GM19463 (cell line): ENCODE measurements at regions not wholly inside any gene's neighbourhood (a gene's known extent, or its start where the extent isn't known, plus 50 kb on each side); places are given as distances from the start of the nearest gene placed in this dataset.
"Not testable (repeated sequence)": the region's sequence is repeated elsewhere in the genome, so short reads cannot be mapped to it uniquely, and the experiment has no call there.

ENCODE experiments used
- ATAC-seq: cut with Tn5 transposase; IDR thresholded peaks from one replicate; pipeline ENCODE4 v1.9.1; 2021; ENCODE audit warnings: mild to moderate bottlenecking, moderate library complexity; ENCODE audit not compliant: unreplicated experiment

DNA sequence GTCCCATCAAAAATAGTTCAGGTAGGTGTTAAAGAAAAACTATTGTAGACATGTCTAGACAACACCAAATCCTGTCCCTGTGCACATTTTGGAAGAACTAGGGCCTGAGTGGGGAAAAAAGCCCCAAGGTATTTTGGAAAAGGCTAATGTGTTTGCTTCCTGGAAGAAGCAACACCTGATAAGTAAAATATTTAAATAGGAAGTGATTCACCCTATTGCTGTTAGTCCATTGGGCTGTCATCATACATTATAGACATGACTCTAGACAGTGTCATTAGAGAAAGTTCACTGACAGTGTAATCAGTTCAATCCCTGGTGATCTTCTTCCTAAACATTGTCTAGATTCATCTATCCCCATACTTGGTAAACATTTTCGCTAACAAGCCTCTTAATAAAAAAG, 465.3 kb downstream of the CBLN4 start:
- no peak for ATAC-seq

DNA sequence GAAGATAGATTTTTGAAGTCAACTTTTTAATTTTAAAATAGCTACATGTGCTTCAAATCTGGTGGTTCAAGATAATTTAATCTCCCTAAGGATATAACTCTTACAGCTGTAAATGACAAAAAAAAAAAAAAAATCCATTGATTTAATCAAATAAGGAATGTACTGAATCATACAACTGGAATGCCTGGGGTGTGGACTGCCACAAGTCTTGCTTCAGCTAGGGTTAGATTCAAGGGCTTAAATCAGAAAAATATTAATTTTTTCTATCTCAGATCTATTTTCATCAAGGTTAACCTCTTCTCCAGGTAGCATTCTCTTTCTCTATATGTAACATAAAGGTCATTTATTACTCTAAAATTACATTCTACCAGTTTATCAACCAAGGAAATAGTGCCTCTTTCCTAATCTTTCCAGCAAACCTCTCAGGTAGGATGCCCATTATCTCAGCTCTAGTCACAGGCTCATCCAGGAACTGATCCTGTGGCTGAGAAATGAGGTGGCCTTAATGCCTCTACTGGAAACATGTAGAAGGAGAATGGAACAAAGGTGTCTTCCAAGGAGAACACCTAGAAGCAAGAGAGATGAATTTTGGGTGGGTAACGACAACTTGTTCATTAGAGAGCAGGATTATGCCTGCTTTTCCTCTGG, 466.9 kb downstream of the CBLN4 start:
- ATAC-seq, result no peak

DNA sequence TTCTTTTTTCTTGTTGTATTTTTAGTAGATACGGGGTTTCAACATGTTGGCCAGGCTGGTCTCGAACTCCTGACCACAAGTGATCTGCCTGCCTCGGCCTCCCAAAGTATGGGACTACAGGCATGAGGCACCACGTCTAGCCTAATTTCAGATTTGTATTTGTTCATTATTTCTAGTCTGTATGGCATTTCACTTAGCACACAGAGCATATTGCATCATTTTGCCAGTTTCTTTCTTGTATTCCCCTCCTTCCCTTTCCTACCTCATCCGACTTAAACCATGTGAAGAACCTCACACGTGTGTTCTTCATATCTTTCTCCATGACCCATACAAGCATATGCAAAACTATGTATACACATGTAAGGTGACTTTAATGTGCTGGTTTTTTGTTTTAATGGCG, 470.0 kb downstream of the CBLN4 start:
- ATAC-seq, result no peak

DNA sequence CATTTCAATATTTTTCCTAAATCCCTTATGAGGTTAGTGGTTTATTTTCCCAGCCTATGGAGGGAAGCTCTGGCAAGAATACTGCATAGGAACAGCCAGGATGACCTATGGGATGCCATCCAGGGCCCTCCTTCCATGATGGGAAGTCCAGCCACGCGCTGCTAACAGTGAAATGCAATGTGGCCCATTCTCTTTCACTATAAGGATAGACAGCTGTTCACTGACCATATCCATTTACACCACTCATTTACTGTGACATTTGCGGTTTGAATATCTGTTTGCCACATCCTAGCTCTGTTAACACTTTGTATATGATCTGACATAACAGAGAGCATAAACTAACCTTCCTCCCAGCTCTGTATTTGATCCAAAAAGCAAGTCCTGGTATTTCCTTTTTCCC, 471.7 kb downstream of the CBLN4 start:
- ATAC-seq, result no peak

DNA sequence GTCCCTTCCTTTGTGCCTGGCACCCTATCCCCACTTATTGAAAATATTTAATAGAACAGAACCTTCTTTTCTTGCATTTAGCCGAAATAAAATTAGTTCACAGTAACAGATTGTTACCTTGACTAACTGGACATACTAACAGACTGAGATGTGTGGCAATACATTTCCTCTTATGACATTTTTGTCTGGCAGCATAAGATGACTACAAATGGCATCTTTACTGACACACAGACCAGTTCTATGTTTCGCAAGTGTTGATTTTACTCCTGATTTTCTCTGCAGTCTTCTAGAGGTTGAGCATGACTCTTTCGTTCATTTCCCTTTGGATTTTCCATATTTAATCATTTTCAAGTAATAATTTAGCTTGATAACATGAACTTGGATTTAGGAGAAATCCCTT, 474.6 kb downstream of the CBLN4 start:
- ATAC-seq, result no peak

DNA sequence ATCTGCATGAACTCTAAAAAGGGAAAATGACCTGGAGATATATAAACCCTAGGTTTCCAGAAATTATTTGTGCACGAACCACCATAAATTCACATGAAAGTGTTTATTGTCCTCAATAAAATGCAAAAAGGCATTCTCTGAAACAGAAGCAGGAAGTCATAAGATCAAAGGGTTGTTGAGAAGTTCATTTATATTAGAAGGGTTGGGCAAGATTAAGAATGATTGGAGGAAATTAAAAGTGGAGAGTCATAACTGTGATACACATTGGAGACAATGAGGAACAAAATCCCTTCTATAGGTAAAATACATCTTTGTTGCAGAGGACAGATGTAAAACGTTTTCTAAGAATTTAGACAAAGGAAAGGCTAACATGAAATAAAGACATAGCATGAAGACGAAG, 476.8 kb downstream of the CBLN4 start:
- no peak for ATAC-seq

DNA sequence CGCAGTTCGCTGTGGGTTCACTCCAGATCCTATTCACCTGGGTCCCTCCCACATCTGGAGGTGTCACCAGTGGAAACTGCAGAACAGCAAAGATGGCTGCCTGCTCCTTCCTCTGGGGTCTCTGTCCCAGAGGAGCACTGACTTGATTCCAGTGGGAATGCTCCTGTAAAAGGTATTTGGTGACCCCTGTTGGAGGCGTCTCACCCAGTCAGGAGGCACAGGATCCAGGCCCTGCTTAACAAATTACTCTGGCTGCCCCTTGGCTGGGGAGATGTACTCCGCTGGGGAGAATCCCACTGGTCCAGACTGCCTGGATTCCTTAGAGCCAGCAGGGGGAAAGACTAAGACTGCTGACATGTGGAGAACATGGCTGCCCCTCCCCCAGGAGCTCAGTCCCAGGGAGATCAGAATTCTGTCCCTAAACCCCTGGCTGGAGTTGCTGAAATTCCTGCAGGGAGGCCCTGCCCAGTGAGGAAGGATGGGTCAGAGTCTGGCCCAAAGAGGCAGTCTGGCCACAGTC, 483.0 kb downstream of the CBLN4 start:
- no peak for ATAC-seq

DNA sequence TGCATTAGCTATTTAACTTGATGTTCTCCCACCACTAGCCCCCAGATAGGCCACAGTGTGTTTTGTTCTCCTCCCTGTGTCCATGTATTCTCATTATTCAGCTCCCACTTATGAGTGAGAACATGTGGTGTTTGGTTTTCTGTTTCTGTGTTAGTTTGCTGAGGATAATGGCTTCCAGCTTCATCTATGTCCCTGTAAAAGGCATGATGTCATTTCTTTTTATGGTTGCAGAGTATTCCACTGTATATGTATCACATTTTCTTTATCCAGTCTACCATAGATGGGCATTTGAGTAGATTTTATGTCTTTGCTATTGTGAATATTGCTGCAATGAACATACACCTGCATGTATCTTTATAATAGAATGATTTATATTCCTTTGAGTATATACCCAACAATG, 487.7 kb downstream of the CBLN4 start:
- ATAC-seq, result not testable (repeated sequence)

DNA sequence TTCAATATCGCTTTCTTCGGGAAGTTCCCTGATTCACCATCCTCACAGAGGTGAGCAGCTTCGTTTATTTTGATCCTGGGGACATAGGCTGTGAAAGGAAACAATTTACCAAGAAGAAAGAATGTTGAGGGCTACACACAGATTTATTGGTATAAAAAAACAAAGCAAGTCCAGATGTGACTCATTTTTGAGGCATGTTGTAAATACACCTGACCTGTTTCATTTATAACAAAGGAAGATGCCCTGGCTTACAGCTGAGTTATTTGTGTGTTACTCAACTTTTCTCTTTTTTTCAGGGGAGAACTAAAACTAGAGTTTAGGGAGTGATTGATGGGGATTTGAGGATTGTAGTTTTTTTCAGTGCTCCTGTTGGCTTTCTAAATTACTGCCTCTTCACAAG, 489.5 kb downstream of the CBLN4 start:
- ATAC-seq, result no peak

DNA sequence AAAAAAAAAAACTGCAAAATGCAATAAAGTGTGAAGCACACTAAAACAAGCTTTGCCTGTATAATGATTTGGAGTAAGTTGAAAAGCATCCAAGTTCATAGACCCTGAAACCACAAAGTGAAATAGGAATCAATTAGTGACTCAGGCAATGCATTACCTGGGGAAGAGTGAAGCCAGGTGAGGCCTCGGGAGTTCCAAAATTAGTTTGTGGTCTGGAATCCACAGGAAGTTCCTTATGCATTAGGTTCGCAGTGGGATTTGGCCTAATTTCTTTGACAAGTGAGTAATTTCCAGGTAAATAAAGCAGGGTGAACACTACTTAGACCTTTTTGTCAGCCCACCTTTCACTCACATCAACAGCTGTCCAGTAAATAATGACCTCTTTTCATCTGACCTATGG, 490.8 kb downstream of the CBLN4 start:
- no peak for ATAC-seq

DNA sequence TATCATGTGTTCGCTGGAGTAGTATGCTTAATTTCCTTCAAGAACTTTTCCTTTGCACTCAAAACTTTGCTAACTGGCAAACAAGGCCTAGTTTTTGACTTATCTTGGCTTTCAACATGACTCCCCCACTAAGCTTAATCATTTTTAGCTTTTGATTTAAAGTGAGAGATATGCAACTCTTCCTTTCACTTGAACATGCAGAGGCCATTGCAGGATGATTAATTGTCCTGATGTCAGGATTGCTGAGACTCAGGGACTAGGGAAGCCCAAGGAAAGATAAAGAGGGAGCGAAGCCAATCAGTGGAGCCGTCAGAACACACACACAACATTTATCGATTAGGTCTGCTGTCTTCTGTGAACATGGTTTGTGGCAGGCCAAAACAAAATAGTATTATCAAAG, 491.4 kb downstream of the CBLN4 start:
- ATAC-seq, result no peak

DNA sequence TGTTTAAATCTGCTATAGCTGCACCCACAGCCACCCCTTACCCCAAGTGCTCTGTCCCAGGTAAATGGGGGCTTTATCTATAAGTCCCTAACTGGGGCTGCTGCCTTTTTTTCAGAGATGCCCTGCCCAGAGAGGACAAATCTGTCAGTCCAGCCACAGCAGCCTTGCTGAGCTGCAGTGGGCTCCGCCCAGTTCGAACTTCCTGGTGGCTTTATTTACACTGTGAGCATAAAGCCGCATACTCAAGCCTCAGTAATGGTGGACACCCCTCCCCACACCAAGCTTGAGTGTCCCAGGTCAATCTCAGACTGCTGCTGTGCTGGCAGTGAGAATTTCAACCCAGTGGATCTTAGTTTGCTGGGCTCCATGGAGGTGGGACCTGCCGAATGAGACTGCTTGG, 505.2 kb downstream of the CBLN4 start:
- ATAC-seq, result no peak

DNA sequence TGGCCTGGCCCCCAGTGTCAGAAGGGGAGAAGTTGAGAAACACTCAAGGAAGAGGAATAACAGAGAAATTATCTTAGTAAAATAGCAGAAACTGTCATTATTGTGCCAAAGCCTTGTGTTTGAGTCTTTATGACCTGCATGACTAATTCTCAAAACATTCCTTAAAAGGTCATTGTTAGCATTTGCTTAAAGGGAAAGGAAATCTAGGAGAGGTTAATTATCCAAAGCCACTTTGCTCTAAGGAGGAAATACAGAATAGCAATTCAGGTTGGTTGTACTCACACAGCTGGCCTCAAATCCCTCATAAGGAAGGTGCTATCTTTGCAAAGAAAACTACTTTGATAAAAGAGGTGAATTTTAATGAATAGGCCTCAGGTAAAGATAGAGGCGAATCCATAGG, 516.7 kb downstream of the CBLN4 start:
- no peak for ATAC-seq

DNA sequence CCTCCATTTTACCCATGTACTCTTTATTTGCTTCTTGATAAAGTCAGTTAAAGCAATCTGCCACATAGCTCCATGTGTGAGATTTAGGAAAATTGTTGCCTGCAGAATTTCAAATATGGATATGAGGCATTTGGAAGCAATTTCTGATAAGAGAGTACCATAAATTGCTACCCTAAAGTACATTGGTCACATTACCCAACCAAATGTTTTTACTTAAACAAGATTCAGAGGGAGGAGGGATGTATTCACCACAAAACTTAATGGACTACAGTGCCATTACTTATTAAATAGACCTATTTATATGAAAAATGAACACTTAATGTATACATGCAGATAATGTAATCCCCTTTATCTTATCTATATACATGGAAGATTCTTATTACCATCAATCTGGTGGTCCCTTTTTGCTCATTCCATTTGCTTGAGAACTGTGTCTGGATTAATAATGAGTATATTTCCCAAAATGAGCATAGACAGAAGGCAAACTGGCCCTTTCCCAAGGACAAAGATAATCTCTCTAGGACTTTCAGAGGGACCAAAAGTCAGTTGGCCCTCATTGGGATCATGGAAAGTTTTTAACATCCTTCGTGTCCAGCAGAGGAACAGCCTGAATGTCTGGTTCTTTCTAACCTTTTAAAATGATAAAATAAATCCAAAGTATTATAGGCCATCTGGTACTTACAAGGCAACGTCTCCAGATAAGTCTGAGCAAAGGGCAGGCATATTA, 526.4 kb downstream of the CBLN4 start:
- no peak for ATAC-seq

DNA sequence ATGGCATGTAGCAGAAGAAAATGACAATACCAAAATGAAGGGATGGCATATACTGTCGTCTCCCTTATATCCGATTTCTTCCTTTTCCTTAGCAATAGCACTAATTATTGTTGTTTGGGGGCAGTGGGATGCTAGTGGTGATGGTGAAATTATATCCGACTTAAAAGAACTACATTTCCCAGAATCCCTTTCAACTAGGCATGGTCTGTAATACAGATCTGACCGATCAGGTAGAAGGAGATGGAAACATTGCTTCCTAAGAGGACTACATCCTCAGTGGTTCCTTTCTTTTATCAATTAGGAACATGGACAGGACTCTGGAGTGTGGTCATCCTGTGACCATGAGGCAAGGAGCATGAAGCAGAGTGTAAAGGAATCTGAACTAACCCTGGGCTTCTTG, 532.6 kb downstream of the CBLN4 start:
- ATAC-seq, result no peak

DNA sequence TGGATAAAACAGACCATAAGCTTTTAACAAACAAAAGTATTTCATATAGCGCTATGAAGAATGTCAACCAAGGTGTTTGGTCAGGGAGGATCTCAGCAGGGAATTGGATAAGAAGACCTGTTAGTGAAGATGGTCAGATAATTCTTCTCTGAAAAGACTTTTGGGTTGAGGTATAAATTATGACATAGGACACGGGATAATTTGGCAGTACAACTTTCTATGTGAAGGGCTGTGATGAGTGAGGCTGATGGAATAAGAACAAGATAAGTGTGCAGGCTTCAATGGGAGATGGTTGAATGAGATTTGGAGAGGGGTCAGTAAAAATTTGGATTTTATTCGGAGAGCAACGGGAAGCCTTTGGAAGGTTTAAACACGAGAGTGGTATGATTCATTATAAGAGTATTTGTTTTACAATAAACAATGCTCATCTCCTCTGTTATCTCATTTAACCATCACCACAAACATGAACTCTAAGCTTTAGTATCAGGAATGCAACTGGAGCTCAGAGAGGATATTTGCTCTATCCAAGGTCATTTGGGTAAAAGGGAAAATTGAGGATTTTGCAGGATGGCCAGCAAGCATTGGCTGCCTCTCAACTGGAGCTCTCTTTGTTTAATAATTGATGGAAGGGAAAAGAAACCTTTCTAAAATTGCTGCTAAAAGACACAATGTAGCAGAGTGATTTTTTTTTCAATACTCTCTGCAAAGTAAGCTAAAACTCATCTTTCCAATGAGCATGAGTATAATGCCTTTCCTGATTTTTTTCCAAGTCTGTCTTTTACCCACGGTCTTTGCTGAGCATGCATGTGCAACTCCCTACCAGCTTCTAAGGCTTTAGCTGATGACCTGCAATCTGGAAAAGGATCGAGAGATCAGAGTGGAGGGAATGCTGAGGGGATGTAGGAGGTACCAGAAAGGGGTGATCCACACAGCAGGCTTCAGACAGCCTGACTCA, 534.0 kb downstream of the CBLN4 start:
- no peak for ATAC-seq

DNA sequence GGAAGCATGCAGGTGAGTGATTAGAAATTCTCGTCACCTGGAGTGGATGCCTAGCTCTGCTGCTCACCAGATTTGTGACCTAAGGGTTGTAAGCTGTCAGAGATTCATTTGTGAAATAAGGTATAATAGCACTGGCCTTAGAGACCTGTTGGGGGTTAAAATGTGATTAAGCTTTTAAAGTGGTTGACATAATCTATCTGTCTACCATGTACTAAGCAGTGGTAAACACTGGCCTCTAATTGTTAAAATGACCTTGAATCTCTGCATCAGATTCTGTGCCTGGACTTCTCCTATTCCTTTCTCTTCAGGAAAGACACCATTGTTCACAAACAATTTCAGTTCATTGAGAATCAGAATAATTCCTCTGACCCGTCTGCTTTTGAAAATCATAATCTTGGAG, 536.2 kb downstream of the CBLN4 start:
- no peak for ATAC-seq

DNA sequence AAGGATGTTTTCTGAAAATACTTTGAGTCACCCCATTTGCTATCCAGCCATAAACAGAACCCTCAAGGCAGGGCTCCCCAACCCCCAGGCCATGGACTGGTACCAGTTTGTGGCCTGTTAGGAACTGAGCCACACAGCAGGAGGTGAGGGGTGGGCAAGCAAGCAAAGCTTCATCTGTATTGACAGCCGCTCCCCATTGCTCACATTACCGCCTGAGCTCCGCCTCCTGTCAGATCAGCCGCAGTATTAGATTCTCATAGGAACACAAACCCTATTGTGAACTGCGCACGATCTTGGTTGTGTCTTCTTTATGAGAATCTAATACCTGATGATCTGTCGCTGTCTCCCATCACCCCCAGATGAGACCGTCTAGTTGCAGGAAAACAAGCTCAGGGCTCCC, 543.8 kb downstream of the CBLN4 start:
- ATAC-seq, result no peak

DNA sequence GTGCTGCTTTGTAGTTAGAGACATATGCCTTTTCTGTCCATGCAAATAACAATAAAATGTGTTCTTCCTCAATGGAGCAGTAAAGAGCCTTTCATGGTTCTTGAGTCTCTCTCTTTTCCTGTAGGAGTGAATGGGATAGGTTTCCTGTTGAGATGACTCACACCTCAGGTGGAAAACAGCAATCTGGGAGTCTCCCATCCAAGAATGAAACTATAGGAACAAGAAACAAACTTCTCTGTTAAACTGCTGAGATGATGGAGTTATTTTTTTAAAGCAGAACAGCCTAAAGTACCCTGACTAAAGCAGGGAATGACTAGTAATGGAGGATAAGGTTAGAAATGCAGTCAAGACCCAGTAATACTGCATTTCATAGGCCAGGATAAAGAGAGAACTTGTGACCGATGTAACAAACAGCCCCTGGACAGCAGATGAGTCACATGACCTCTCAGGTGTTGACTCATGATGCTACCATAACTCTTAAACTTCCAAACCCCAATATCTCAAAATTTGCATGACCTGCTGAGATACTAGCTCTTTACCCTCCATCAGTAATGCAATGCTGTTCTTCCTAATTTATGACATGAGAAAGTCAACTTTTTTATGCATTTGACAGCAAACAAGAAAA, 548.9 kb downstream of the CBLN4 start:
- no peak for ATAC-seq

DNA sequence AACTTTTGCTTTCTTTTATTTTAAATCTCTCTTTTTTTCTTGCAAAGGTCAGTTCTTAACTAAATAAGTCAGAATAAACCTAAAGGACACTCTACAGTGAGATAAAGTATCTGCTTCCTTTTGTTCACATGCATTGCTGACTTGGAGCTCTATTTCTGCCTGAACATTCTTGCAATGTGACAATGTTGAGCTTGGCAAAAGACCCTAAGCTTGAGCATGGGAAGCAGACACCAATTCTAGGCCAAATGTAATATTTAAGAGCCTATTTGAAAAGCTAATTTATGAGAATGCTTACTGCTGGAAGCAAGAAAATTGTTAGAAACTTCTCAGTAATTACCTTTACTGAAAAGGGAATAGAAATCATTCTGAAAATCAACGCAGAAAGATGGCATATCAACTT, 556.2 kb downstream of the CBLN4 start:
- no peak for ATAC-seq

DNA sequence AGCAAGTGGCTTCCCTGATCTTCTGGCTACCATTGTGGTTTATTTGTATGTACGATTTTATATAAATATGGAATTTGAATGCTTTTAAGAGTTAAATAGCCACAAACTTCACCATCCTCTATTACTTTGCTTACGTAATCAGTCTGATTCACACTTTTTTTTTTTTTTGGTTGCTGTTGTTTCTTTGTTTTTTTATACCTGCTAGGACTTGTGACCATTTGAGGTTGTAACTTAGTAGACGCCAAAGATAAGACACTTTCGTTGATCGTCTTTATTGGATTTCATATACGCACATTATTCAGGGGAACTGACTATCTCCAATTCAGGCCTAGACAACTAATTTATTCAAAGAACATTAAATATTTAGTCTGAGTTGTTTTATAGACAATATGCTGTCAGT, 559.0 kb downstream of the CBLN4 start:
- no peak for ATAC-seq
